Chondrocyte (in vitro differentiated cells): ENCODE measurements at regions not wholly inside any gene's neighbourhood (a gene's known extent, or its start where the extent isn't known, plus 50 kb on each side); places are given as distances from the start of the nearest gene placed in this dataset.

Source experiments
- DNase-seq: peaks from one replicate; pipeline ENCODE4 v3.0.0; 2021; ENCODE audit warnings: mixed read lengths, low spot score
- H3K27ac Mint-ChIP-seq: one replicate; pipeline ENCODE4 v1.8.0; 2021; ENCODE audit warnings: mild to moderate bottlenecking, moderate library complexity, mixed read lengths; ENCODE audit not compliant: unreplicated experiment
- H3K27me3 Mint-ChIP-seq: 2 replicates; pipeline ENCODE4 v1.8.0; 2021; ENCODE audit warnings: low read depth, mixed read lengths
- H3K36me3 Mint-ChIP-seq: 2 replicates; pipeline ENCODE4 v1.8.0; 2021; ENCODE audit warnings: low read depth, mixed read lengths
- H3K4me1 Mint-ChIP-seq: 2 replicates; pipeline ENCODE4 v1.8.0; 2021; ENCODE audit warnings: low read depth, mild to moderate bottlenecking, mixed read lengths
- H3K4me3 Mint-ChIP-seq: one replicate; pipeline ENCODE4 v1.8.0; 2021; ENCODE audit warnings: mild to moderate bottlenecking, moderate library complexity, mixed read lengths; ENCODE audit not compliant: unreplicated experiment
- H3K9me3 Mint-ChIP-seq: 2 replicates; pipeline ENCODE4 v1.8.0; 2021; ENCODE audit warnings: low read depth, mixed read lengths
- TF ChIP-seq, protein P1 (sequence below): fragments of 200-600 bp; sonication (generic); IDR thresholded peaks from 2 replicates; pipeline ENCODE4 v1.5.0; 2021; ENCODE audit warnings: antibody characterized with exemption, mild to moderate bottlenecking, moderate library complexity

DNA sequence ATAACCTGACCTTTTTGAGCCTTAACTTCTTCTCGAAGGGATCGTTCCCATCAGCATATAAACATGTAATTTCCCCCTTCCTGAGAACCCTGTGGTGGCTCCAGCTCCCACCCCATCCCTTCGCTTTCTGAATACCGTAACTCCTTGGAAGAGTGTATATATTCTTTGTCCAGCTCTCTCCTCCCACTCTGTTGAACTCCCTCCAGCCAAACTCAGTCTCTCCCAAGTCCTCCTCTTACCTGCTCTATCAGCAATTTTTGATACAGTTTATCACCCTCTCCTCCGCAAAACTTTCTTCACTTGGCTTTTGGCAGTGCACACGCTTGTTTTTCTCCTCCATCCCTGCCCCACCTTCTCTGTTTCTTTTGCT, 109.9 kb upstream of the SLC25A33 start:
- no peaks in the 10 kb centered on the region for H3K9me3 Mint-ChIP-seq

DNA sequence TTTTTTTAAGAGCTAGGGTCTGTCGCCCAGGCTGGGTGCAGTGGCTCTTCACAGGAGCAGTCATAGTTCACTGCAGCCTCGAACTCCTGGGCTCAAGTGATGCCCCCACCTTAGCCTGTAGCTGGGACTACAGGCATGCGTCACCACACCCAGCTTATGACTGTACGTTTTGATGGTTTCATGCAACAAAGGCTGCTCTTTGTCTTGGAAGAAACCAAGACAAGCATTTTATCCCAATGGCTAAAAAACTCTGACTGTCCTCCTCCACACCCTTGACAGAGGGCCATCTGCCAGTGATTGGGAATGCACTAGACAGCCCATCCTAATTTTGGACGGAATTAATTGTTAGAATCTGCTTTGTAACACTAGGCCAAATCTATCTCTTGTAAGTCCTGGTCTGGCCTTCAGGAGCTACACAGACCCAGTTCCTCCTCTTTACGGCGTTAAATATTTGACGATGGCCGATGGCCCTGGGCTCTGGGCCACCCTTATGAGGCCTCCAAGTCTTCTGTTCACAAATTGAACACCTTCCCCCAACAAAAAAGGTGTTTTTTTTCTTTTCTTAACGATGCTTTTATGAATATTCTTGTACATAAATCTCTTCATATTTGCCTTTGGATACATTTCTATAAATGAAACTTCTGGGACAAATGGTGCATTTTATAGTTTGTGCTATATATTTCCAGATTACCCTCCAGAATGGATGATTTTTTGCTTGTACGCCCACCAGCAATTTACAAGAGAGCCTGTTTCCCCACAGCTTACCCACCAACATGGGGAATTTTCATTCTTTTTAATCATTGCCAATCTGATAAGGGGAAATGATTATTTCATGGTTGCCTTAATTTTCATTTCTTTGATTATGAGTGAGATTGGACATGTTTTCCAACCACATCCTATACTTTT, 104.8 kb upstream of the SLC25A33 start:
- TF ChIP-seq, protein P1, sequence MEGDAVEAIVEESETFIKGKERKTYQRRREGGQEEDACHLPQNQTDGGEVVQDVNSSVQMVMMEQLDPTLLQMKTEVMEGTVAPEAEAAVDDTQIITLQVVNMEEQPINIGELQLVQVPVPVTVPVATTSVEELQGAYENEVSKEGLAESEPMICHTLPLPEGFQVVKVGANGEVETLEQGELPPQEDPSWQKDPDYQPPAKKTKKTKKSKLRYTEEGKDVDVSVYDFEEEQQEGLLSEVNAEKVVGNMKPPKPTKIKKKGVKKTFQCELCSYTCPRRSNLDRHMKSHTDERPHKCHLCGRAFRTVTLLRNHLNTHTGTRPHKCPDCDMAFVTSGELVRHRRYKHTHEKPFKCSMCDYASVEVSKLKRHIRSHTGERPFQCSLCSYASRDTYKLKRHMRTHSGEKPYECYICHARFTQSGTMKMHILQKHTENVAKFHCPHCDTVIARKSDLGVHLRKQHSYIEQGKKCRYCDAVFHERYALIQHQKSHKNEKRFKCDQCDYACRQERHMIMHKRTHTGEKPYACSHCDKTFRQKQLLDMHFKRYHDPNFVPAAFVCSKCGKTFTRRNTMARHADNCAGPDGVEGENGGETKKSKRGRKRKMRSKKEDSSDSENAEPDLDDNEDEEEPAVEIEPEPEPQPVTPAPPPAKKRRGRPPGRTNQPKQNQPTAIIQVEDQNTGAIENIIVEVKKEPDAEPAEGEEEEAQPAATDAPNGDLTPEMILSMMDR: no peak
- no peaks in the 10 kb centered on the region for H3K36me3 Mint-ChIP-seq
- H3K4me3 Mint-ChIP-seq: no peak overlapping the region
- no peaks in the 10 kb centered on the region for H3K27me3 Mint-ChIP-seq
- no peaks in the 10 kb centered on the region for H3K9me3 Mint-ChIP-seq
- H3K27ac Mint-ChIP-seq: peak overlapping the region; percentile 12
- H3K4me1 Mint-ChIP-seq: peaks cover 45% of the 10 kb centered on the region
- no peak for DNase-seq

More for the DNA sequence above, 109.9 kb upstream of the SLC25A33 start:
- Mint-ChIP-seq H3K4me1 (peaks cover 21% of the 10 kb centered on the region), H3K27ac (peak overlapping the region; percentile 98), H3K4me3 (peak overlapping the region; percentile 91), H3K27me3 (no peaks in the 10 kb centered on the region), H3K36me3 (no peaks in the 10 kb centered on the region)
- TF ChIP-seq, protein P1: no peak
- no peak for DNase-seq

DNA sequence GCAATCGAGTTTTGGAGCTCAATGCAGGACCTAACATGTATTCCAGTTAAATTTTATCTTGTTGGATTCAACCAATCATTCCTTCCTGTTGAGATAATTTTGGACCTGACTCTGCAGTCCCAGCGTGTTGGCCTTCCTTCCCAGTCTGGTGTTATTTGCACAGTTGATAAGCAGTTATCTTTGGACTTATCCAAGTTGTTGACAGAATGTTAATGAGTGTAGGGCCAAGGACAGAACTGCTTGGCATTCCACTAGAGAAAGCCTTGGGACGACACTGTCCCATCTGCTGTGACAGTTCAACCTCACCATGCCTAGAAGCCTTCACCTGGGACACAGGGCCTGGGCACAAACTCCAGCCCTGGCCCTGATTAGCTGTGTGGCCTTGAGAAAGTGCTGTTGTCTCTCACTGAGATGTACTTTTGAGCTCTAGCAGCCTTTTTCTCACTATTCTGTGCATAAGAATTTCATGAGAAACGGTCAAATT, 104.1 kb upstream of the SLC25A33 start:
- no peaks in the 10 kb centered on the region for H3K36me3 Mint-ChIP-seq
- no peak overlapping the region for H3K4me3 Mint-ChIP-seq
- no peaks in the 10 kb centered on the region for H3K27me3 Mint-ChIP-seq
- no peak overlapping the region for H3K27ac Mint-ChIP-seq
- H3K9me3 Mint-ChIP-seq: no peaks in the 10 kb centered on the region
- no peak for DNase-seq
- TF ChIP-seq, protein P1: no peak
- peaks cover 43% of the 10 kb centered on the region for H3K4me1 Mint-ChIP-seq

DNA sequence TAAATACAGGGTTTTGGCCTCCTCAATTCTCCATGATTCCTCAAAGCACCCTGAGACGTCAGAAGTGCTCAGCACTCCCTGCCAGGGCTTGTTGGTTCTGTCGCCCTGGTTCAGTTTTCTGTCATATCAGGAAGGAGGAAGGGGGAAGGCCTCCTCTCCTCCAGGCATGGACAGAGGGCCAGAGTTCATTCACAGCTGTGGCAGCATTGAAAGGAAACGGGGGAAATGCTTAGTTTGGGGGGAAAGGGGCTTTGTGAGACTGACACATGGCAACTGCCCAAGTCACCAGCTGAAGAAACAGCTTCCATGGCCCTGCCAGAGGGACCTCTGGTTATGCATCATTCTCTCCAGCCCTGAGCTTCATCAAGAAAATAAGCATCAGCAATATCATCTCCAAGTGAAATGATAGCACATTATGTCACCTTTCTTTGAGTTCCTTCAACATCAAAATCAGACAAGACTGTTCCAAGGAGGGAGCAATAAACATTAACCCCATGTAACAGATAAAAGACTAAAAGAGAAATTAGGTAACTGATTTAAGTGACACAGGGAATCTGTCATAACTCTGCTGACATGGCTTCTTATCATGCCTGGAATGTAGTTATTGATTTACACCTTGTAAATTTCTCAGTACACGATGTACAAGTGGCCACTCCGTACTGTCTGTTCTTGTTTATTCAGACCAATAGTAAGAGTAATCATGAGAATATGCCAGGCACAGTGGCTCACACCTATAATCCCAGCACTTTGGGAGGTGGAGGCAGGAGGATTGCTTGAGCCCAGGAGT, 103.2 kb upstream of the SLC25A33 start:
- no peak overlapping the region for H3K4me3 Mint-ChIP-seq
- H3K27me3 Mint-ChIP-seq: no peaks in the 10 kb centered on the region
- H3K27ac Mint-ChIP-seq: peak overlapping the region; percentile 45
- H3K36me3 Mint-ChIP-seq: no peaks in the 10 kb centered on the region
- TF ChIP-seq, protein P1: no peak
- no peak for DNase-seq
- no peaks in the 10 kb centered on the region for H3K9me3 Mint-ChIP-seq
- H3K4me1 Mint-ChIP-seq: peaks cover 49% of the 10 kb centered on the region

DNA sequence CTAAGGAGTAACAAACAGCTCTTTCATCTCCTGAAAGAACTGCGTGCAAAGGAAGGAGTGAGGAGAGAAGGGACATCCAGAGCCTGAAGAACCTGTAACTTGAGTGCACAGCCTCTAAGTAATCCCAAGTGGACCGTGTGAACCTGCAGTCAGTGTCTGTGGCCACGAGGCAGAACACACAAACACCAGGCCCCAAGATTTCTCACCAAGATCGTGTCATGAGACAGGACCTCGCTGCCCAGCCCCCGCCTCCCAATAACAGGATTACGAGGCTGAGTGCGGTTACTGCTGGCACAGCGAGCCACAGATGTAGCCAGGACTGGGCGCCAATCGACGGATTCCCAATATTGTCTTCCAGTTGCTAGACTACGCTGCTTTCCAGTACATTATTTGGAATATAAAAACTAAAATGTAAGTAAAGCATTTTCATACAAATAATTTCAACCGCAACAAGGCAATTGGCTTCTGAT, 101.3 kb upstream of the SLC25A33 start:
- peaks cover 69% of the 10 kb centered on the region for H3K4me1 Mint-ChIP-seq
- TF ChIP-seq, protein P1: no peak
- peak overlapping the region; percentile 99 for H3K27ac Mint-ChIP-seq
- H3K4me3 Mint-ChIP-seq: no peak overlapping the region
- no peaks in the 10 kb centered on the region for H3K9me3 Mint-ChIP-seq
- H3K27me3 Mint-ChIP-seq: no peaks in the 10 kb centered on the region
- no peaks in the 10 kb centered on the region for H3K36me3 Mint-ChIP-seq
- DNase-seq: no peak
